ENCODE measurements at regions not wholly inside any gene's neighbourhood (a gene's known extent, or its start where the extent isn't known, plus 50 kb on each side); places are given as distances from the start of the nearest gene placed in this dataset.

GRCh38 chr2:161010503-161011015 is 149.7 kb upstream of the TANK start:
- intact Hi-C loops (cut with DNase I), result no loop called here
- H3K4me3 ChIP-seq, result no peak overlapping the region
- no peak for DNase-seq

GRCh38 chr2:161017780-161018470 is 142.3 kb upstream of the TANK start:
- Histone ChIP-seq H3K4me1 (no peaks in the 10 kb centered on the region), H3K9me3 (no peaks in the 10 kb centered on the region)

More at GRCh38 chr2:161010503-161011015, 149.7 kb upstream of the TANK start:
- TF ChIP-seq, protein P1, sequence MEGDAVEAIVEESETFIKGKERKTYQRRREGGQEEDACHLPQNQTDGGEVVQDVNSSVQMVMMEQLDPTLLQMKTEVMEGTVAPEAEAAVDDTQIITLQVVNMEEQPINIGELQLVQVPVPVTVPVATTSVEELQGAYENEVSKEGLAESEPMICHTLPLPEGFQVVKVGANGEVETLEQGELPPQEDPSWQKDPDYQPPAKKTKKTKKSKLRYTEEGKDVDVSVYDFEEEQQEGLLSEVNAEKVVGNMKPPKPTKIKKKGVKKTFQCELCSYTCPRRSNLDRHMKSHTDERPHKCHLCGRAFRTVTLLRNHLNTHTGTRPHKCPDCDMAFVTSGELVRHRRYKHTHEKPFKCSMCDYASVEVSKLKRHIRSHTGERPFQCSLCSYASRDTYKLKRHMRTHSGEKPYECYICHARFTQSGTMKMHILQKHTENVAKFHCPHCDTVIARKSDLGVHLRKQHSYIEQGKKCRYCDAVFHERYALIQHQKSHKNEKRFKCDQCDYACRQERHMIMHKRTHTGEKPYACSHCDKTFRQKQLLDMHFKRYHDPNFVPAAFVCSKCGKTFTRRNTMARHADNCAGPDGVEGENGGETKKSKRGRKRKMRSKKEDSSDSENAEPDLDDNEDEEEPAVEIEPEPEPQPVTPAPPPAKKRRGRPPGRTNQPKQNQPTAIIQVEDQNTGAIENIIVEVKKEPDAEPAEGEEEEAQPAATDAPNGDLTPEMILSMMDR (IDR thresholded peaks at IDR 0.05), result no peak
- Histone ChIP-seq H3K27ac (no peak overlapping the region), H3K4me1 (no peaks in the 10 kb centered on the region), H3K9ac (ENCODE audit: low read depth in 2 of 2, low read length in 2 of 2) (no peak overlapping the region), H3K36me3 (no peaks in the 10 kb centered on the region), H3K9me3 (no peaks in the 10 kb centered on the region), H3K27me3 (no peaks in the 10 kb centered on the region)

DNA sequence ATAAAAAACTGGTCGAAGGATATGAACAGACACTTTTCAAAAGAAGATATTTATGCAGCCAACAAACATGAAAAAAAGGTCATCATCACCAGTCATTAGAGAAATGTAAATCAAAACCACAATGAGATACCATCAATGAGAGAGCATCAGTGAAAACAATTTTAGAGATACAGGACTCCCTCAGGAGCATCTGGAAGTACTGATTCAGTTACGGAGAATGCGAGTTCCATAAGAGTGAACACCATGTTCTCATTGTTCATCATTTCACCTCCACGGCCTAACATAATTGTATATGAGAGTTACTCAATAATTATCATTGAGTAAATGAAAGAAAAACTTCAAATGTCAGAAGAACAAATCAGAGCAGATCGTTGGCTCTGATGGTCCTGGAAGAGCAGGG is 140.9 kb upstream of the TANK start:
- no peak overlapping the region for H3K9ac ChIP-seq (ENCODE audit: low read depth in 2 of 2, low read length in 2 of 2)
- no peaks in the 10 kb centered on the region for H3K36me3 ChIP-seq
- H3K4me3 ChIP-seq, result no peak overlapping the region
- H3K27me3 ChIP-seq, result no peaks in the 10 kb centered on the region
- no peaks in the 10 kb centered on the region for H3K4me1 ChIP-seq
- H3K27ac ChIP-seq, result no peak overlapping the region
- intact Hi-C loops (cut with DNase I), result no loop called here
- no peaks in the 10 kb centered on the region for H3K9me3 ChIP-seq
- TF ChIP-seq, protein P1 (IDR thresholded peaks at IDR 0.05), result no peak
- no peak for DNase-seq

More at GRCh38 chr2:161017780-161018470, 142.3 kb upstream of the TANK start:
- Histone ChIP-seq H3K36me3 (no peaks in the 10 kb centered on the region), H3K27ac (no peak overlapping the region), H3K27me3 (no peaks in the 10 kb centered on the region), H3K9ac (ENCODE audit: low read depth in 2 of 2, low read length in 2 of 2) (no peak overlapping the region), H3K4me3 (no peak overlapping the region)
- TF ChIP-seq, protein P1 (IDR thresholded peaks at IDR 0.05), result no peak
- no peak for DNase-seq
- intact Hi-C loops (cut with DNase I), result no loop called here

GRCh38 chr2:161020437-161020836 is 139.8 kb upstream of the TANK start:
- TF ChIP-seq, protein P1 (IDR thresholded peaks at IDR 0.05), result no peak
- Histone ChIP-seq H3K4me3 (no peak overlapping the region), H3K9me3 (no peaks in the 10 kb centered on the region), H3K9ac (ENCODE audit: low read depth in 2 of 2, low read length in 2 of 2) (no peak overlapping the region), H3K27me3 (no peaks in the 10 kb centered on the region), H3K27ac (no peak overlapping the region), H3K4me1 (no peaks in the 10 kb centered on the region), H3K36me3 (no peaks in the 10 kb centered on the region)
- no peak for DNase-seq
- intact Hi-C loops (cut with DNase I), result no loop called here

DNA sequence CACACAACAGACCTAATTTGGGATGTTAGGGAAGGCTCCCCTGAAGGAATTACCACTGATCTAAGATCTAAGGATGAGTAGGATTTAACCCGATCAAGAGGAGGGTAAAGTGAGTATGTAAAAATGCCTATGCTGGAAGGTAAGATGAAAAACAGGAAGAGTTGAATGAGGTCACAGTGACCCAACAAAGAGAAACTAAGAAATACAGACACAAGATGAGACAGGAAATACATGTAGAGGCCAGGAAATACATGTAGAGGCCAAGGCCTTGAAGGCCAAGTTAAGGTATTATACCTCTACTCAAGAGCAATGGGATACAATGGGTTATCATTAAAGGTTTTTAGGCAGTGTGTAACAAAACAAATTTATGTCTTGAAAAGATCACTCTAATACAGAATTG is 131.6 kb upstream of the TANK start:
- H3K9me3 ChIP-seq, result no peaks in the 10 kb centered on the region
- H3K9ac ChIP-seq (ENCODE audit: low read depth in 2 of 2, low read length in 2 of 2), result no peak overlapping the region
- H3K27ac ChIP-seq, result no peak overlapping the region
- TF ChIP-seq, protein P1 (IDR thresholded peaks at IDR 0.05), result no peak
- intact Hi-C loops (cut with DNase I), result no loop called here
- no peak for DNase-seq
- no peaks in the 10 kb centered on the region for H3K4me1 ChIP-seq
- no peak overlapping the region for H3K4me3 ChIP-seq
- no peaks in the 10 kb centered on the region for H3K27me3 ChIP-seq
- no peaks in the 10 kb centered on the region for H3K36me3 ChIP-seq
